SU-DHL-6 (cell line): ENCODE measurements at regions not wholly inside any gene's neighbourhood (a gene's known extent, or its start where the extent isn't known, plus 50 kb on each side); places are given as distances from the start of the nearest gene placed in this dataset.

Experiments used
- EZH2phosphoT487 ChIP-seq: fragments of 200-600 bp; sonication (generic), shearing (Covaris generic); conservative IDR thresholded peaks from 2 replicates; pipeline ENCODE4 v1.6.1; 2018; ENCODE audit warnings: mild to moderate bottlenecking, antibody characterized with exemption, low read length, moderate library complexity, mixed read lengths
- TF ChIP-seq, protein P1 (sequence below): fragments of 200-600 bp; sonication (generic); IDR thresholded peaks from one replicate; pipeline ENCODE4 v1.5.1; 2017; ENCODE audit warnings: antibody characterized with exemption, mild to moderate bottlenecking, low read length, moderate library complexity; ENCODE audit not compliant: insufficient read depth, poor library complexity, severe bottlenecking

DNA sequence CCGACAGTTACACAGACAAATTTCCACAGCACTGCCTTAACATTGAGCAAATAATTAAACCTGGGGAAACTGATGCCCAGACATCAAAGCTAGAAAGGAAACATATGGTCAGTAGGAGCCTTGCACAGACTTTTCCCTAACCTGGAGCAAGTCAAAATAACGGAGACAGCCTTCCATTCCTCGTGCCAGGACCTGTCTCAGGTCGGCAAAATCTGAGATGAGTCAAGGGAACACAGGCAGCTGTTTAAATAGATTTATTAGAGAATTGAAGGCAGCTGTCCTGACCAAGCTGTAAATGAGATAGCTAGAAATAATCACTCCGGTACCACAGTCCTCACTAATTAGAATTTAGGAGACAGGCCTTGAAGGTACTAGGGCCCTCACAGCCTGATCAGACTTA is 81.2 kb downstream of the RAMP3 start:
- TF ChIP-seq, protein P1, sequence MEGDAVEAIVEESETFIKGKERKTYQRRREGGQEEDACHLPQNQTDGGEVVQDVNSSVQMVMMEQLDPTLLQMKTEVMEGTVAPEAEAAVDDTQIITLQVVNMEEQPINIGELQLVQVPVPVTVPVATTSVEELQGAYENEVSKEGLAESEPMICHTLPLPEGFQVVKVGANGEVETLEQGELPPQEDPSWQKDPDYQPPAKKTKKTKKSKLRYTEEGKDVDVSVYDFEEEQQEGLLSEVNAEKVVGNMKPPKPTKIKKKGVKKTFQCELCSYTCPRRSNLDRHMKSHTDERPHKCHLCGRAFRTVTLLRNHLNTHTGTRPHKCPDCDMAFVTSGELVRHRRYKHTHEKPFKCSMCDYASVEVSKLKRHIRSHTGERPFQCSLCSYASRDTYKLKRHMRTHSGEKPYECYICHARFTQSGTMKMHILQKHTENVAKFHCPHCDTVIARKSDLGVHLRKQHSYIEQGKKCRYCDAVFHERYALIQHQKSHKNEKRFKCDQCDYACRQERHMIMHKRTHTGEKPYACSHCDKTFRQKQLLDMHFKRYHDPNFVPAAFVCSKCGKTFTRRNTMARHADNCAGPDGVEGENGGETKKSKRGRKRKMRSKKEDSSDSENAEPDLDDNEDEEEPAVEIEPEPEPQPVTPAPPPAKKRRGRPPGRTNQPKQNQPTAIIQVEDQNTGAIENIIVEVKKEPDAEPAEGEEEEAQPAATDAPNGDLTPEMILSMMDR = no peak
- no peak for TF ChIP-seq EZH2phosphoT487
